H1 (cell line): ENCODE measurements at regions not wholly inside any gene's neighbourhood (a gene's known extent, or its start where the extent isn't known, plus 50 kb on each side); places are given as distances from the start of the nearest gene placed in this dataset.

Experiments used
- CREB1 ChIP-seq: IDR thresholded peaks from 2 replicates; pipeline ENCODE4 v1.6.1; 2012; ENCODE audit warnings: inconsistent platforms
- EP300 ChIP-seq, 2 experiments: IDR thresholded peaks; 1 replicate in 1 of 2; 2 replicates in 1 of 2; pipeline ENCODE4 v1.6.1; 2011 to 2012; ENCODE audit warnings: low read depth in 2 of 2, low read length in 2 of 2, mild to moderate bottlenecking in 2 of 2, borderline replicate concordance in 1 of 2, inconsistent platforms in 1 of 2, moderate library complexity in 1 of 2
- KDM4A ChIP-seq: IDR thresholded peaks from one replicate; pipeline ENCODE4 v1.7.1; 2012; ENCODE audit warnings: low read depth, mild to moderate bottlenecking, moderate library complexity, low read length, inconsistent platforms; ENCODE audit not compliant: severe bottlenecking
- POLR2A ChIP-seq, 2 experiments: IDR thresholded peaks; 1 replicate in 1 of 2; 2 replicates in 1 of 2; pipeline ENCODE4 v1.6.1; 2011; ENCODE audit warnings: low read depth in 2 of 2, low read length in 2 of 2, mild to moderate bottlenecking in 2 of 2; ENCODE audit errors: control extremely low read depth in 1 of 2
- POU5F1 ChIP-seq: IDR thresholded peaks from 2 replicates; pipeline ENCODE4 v1.6.1; 2011; ENCODE audit warnings: low read depth, mild to moderate bottlenecking, low read length, moderate library complexity
- SIN3A ChIP-seq, 2 experiments: IDR thresholded peaks in 1 of 2; conservative IDR thresholded peaks in 1 of 2; 2 replicates each; pipeline ENCODE4 v1.6.1; 2011 to 2012; ENCODE audit warnings: low read length in 2 of 2, improper control_type of control experiment in 1 of 2, low read depth in 1 of 2, mild to moderate bottlenecking in 1 of 2
- SRF ChIP-seq: IDR thresholded peaks from 2 replicates; pipeline ENCODE4 v1.6.1; 2011; ENCODE audit warnings: mild to moderate bottlenecking, low read depth, low read length, moderate library complexity
- TBP ChIP-seq: IDR thresholded peaks from 2 replicates; pipeline ENCODE4 v1.6.1; 2011; ENCODE audit warnings: low read depth, low read length, improper control_type of control experiment
- USF2 ChIP-seq: IDR thresholded peaks from 2 replicates; pipeline ENCODE4 v1.6.1; 2011; ENCODE audit warnings: low read length, improper control_type of control experiment
- TF ChIP-seq, protein P1 (sequence below), 3 experiments: IDR thresholded peaks; 1 replicate in 2 of 3; 2 replicates in 1 of 3; pipeline versions ENCODE4 v1.5.1 to v1.6.1; 2011; ENCODE audit warnings: low read length in 3 of 3, mild to moderate bottlenecking in 3 of 3, inconsistent platforms in 2 of 3, low read depth in 1 of 3, moderate library complexity in 1 of 3; ENCODE audit not compliant: insufficient read depth in 1 of 3; ENCODE audit errors: control extremely low read depth in 1 of 3

GRCh38 chrX:6778544-6779503, 243.9 kb upstream of the VCX3A start:
- TF ChIP-seq KDM4A: no peak
- TF ChIP-seq, protein P1, sequence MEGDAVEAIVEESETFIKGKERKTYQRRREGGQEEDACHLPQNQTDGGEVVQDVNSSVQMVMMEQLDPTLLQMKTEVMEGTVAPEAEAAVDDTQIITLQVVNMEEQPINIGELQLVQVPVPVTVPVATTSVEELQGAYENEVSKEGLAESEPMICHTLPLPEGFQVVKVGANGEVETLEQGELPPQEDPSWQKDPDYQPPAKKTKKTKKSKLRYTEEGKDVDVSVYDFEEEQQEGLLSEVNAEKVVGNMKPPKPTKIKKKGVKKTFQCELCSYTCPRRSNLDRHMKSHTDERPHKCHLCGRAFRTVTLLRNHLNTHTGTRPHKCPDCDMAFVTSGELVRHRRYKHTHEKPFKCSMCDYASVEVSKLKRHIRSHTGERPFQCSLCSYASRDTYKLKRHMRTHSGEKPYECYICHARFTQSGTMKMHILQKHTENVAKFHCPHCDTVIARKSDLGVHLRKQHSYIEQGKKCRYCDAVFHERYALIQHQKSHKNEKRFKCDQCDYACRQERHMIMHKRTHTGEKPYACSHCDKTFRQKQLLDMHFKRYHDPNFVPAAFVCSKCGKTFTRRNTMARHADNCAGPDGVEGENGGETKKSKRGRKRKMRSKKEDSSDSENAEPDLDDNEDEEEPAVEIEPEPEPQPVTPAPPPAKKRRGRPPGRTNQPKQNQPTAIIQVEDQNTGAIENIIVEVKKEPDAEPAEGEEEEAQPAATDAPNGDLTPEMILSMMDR (IDR thresholded peaks at IDR 0.05; ENCODE audit: control extremely low read depth in 1 of 3, insufficient read depth in 1 of 3, low read depth in 1 of 3, low read length in 3 of 3): no peak
- no peak for TF ChIP-seq SIN3A (conservative IDR thresholded peaks at IDR 0.05 in 1 of 2, IDR thresholded peaks at IDR 0.05 in 1 of 2; ENCODE audit: low read depth in 1 of 2, low read length in 2 of 2)
- TF ChIP-seq EP300 (IDR thresholded peaks at IDR 0.05; ENCODE audit: borderline replicate concordance in 1 of 2, low read depth in 2 of 2, low read length in 2 of 2): no peak
- TF ChIP-seq TBP: no peak
- no peak for TF ChIP-seq CREB1
- TF ChIP-seq USF2: no peak
- no peak for TF ChIP-seq POU5F1
- no peak for TF ChIP-seq POLR2A (IDR thresholded peaks at IDR 0.05; ENCODE audit: control extremely low read depth in 1 of 2, low read depth in 2 of 2, low read length in 2 of 2)
- TF ChIP-seq SRF: no peak
